ENCODE measurements at regions not wholly inside any gene's neighbourhood (a gene's known extent, or its start where the extent isn't known, plus 50 kb on each side); places are given as distances from the start of the nearest gene placed in this dataset.

- no peak for DNase-seq
Observed at GRCh38 chr5:3359642-3360041, 236.0 kb upstream of the IRX1 start.

DNA sequence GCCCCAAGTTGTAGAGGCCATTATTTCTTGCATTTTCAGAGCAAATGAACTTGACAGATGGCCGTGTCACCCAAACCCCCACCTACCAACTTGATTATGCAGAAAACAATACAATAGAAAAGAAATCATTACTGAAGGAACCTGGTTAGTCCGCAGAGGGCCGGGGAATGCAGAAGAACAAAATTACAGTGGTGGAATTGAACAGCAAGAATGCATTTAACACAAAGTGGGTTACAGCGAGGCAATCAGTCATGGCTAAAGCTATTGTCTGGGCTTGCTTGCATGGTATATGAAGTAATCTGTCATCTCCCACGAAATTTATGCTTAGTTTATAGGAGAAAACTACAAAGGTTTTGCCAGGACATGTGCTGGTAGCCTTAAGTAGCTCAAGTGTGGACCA, 238.3 kb upstream of the IRX1 start:
- DNase-seq = no peak

- no peak for DNase-seq
Observed at GRCh38 chr5:3356016-3356415, 239.6 kb upstream of the IRX1 start.

- no peak for DNase-seq
Observed at GRCh38 chr5:3355126-3355525, 240.5 kb upstream of the IRX1 start.

GRCh38 chr5:3354606-3355005, 241.0 kb upstream of the IRX1 start:
- no peak for DNase-seq

GRCh38 chr5:3353561-3353960, 242.1 kb upstream of the IRX1 start:
- DNase-seq = no peak

DNA sequence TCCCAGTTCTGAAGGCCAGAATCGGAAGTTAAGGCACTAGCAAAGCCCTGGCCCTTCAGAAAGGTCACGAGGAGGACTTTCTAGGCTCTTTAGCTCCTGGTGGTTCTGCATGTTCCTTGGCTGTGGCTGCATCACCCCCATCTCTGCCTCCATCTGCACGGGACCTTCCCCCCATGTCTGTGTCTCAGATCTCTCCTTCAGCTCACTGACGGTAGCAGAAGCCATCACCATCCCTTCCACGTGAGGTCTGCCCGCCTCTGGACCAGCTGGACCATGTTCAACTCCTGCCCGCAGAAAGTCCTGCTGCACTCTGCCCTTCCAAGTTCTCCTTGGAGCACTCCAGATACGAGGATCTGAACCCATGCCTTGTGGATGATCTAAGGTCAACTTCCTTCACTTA, 242.9 kb upstream of the IRX1 start:
- DNase-seq = no peak

DNA sequence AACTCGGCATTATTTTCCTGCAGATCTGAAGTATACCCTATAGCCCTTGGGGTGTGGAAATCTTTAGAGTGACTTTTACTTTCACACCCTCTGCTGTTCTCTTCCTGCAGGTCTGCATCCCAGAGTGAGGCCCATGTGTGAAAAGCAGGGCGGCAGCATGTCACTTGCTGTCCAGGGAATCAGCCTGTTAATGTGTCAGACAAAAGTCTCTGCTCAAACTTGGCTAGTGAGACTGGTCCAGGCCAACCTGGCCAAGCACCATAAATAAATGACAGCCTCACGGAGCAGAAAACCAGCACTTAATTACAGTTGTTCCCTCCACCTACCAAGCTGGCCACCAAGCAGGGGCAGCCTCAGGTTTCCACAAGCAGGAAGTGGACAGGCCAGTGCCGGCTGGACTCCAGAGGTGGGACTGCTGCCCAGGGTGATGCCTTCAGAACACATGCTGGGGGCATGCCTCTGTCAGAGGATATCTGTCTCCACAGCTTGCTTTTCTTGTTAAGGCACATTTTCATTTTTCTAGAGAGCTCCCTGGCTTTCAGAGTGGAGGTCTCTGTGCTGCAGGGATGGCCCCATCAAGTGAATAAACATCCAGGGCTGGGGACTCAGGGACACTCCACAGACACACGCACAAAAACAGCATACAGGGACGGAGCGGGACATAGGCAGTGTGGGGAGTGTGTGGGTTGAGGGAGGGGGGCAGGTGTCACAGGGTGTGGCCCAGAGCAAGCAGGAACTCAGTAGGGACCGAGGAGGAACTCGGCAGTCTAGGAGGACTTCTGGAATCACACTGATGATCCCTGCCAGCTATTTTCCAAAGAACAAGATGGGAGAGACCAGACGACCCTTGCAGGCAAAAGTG, 243.8 kb upstream of the IRX1 start:
- DNase-seq = no peak

DNA sequence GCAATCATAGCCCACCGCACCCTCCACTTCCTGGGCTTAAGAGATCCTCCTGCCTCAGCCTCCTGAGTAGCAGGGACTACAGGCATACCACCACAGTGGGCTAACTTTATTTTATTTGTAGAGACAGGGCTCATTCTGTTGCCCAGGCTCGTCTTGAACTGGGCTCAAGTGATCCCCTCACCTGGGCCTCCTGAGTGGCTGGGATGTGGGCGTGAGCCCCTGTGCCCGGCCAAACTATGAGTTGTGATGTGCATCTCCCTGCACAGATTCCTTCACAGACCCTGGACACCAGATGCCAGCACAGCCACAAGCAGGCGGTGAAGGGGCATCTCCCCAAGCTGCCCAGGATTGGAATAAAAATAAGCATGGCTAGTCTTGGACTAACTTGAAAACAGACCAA, 244.9 kb upstream of the IRX1 start:
- no peak for DNase-seq

- no peak for DNase-seq
Observed at GRCh38 chr5:3349704-3350565, 245.7 kb upstream of the IRX1 start.

DNA sequence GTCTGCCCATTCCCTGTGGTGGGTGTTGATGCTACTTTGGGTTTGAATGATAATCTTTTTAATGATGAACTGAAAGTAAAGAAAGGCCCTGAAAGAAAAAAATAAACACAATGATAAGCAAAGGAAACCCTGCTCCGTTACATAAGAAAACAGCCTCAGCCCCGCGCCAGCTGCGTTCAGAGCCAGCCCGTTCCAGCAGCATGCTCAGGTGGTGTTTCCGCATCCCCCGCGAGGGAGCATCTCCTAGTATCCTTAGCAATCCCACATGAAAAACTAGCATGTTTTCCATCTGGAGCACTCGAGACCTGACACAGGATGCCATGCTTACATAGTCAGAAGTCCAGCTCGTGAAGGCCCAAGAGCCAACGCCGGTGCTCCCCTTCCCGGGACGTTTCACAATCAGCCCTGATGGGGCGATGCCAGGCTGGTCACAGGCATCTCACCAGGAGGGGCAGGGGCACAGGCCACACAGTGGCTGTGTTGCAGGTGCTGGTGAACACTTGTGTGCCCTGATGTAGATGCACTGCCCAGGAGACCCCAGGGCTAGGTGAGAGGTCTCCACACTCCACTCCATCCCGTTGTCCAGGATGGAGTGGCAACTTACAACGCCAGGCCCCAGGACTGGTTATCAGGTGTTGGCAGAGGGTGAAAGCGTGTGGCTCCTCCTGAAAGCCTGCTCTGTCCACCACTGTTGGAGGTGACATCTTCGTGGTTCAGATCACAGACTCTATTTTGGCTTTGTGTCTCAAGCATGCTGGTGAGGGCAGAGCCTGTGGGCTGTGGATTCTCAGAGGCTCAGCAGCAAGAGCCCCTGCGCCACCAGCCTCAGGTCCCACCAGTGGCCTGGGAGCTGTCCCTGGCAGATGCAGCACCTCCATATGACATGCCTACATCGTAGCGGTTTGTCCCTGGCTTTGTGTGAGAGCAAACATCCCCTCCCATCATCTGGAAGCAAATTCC, 246.8 kb upstream of the IRX1 start:
- DNase-seq = no peak

DNA sequence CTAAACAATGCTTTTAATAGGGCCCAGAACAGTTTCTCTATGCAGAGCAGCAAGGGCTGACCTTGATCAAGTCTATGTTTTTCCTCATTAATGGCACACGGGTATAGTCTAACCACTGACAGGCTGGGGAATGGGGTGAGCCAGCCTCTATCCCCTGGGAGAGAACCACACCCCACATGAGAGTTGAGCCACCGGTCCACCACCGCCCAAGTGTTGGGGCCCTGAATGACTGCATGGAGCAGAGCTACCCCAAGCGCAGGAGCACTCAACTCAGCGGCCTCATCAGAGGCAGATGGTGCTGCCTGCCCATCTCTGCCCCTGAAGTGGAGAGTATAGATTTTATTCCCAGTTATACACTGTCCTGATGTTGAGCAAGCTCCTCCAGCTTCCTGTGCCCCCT, 247.9 kb upstream of the IRX1 start:
- no peak for DNase-seq

DNA sequence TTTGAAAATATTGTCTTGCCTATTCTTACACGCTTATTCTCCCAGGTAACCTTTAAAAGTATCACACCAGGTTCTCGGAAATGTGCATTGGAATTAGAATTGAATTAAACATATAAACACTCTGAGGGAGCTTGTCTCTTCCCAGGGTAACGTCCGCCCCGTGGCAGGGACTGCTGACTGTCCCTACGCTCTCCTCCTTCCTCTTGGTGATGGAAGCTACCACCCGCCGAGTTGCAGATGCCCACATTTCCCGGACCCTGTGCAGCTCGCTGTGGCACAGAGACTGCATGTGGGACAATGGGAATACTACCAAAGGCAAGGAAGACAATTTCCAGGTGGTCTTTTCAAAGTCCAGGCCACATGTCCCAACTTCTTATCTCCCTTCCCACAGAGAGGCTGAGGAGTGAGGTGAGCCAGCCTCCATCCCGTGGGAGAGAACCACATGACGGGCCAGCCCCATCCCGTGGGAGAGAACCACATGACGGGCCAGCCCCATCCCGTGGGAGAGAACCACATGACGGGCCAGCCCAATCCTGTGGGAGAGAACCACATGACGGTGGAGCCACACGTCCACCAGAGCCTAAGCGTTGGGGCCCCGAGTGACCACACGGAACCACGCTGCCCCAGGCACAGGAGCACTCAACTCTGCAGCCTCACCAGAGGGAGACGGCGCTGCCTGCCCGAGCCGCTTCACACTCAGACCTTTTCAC, 249.4 kb upstream of the IRX1 start:
- DNase-seq = no peak

DNA sequence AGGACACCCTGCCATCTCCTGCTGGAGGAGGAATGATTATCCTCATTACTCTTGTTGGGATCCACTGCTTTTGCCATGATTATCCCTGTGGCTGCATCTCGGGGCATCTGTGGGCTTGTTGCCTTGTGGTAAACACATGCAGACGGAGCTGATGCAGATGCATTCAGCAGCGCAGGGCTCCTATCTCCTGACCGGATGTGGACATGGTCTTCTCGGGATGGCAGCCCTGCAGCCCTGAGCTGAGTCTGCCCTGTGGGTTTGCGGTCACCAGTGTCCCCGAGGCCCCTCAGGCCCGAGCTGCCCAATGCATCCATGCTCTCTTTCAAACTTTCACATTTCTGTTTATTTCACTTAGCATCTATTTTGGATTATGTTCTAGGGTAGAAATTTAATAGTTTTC, 250.4 kb upstream of the IRX1 start:
- no peak for DNase-seq

- DNase-seq = no peak
Observed at GRCh38 chr5:3344671-3345070, 251.0 kb upstream of the IRX1 start.

GRCh38 chr5:3343911-3344310, 251.7 kb upstream of the IRX1 start:
- DNase-seq = no peak

- DNase-seq = no peak
Observed at GRCh38 chr5:3343211-3343610, 252.4 kb upstream of the IRX1 start.

- no peak for DNase-seq
Observed at GRCh38 chr5:3342271-3343100, 253.1 kb upstream of the IRX1 start.

GRCh38 chr5:3341446-3342240, 254.0 kb upstream of the IRX1 start:
- DNase-seq = no peak

DNA sequence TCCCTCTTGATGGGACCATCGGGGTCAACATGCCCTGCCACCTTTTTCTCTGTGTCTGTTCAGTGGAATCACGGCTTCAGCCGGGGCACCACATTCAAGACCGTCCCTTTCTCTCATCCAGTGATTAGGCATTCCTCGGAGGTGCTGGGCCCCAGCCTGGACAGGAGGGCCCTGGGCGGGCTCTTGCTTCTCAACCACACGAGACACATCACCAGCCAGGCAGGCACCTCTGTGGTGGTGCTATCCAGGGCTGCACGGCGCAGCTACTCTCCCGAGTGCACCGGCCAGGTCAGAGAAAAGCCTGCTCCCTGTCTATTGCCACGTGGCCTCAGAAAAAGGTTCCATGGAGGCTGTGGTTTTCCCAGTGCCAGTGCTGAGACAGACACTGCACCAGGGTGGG, 255.2 kb upstream of the IRX1 start:
- no peak for DNase-seq

DNA sequence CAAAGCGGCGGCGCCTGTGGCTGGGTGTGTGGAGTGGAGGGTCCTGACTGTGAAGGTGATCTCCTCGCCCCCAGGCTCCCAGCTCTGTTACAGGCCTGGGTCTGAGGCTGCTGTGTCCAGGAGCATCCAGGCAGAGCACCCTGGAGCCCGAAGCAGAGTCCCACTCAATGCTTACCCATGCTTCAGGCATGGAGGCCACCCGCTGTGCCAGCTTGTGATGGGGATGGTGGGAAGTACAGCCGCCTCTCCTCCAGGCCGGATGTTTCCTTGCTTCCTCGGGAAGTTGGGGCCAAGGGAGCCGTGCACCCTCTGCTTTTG, 255.9 kb upstream of the IRX1 start:
- no peak for DNase-seq
